Suppressor macrophage treated with lipopolysaccharide for 1 hour (primary cell): ENCODE measurements at regions not wholly inside any gene's neighbourhood (a gene's known extent, or its start where the extent isn't known, plus 50 kb on each side); places are given as distances from the start of the nearest gene placed in this dataset.
"Not testable (repeated sequence)": the region's sequence is repeated elsewhere in the genome, so short reads cannot be mapped to it uniquely, and the experiment has no call there.

Experiments
- DNase-seq, 3 donors: peaks; one replicate each; pipeline ENCODE4 v3.0.0-alpha.2; 2020 to 2022

DNA sequence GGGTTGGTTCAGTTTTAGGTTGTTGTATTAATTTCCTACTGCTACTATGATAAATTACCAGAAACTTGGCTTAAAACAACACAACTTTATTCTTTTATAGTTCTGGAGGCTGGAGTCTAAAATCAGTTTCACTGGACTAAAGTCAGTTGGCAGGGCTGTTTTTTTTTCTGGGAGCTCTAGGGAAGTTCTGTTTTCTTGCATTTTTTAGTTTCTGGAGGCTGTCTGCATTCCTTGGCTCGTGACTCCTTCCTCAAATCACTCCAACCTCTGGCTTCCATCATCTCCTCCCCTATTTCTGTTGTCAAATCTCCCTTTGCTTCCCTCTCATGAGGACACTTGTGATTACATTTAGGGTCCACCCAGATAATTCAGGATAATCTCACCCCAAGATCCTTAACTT, 51.3 kb upstream of the SUB1 start:
- DNase-seq: no peak

GRCh38 chr5:32531885-32532520, 53.4 kb upstream of the SUB1 start:
- peak; percentile 35 to 53 (median 46) for DNase-seq

- not testable (repeated sequence) for DNase-seq
These were observed 58.0 kb upstream of the SUB1 start for GRCh38 chr5:32527321-32527720.

DNA sequence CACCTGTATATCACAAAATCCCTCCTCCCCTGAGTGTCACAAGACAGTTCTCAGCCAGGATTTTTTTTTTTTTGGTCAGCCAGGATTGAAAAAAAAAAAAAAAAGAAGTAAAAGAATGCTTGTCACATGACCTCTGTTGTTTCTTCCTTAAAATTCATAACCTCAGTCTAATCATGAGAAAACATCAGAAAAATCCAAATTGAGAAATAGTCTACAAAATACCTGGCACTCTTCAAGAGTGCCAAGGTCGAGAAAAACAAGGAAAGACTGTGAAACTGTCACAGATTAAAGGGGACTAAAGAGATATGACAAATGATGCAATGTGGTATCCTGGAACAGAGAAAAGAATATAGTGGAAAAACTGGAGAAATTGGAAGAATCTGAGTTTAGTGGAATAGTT, 58.5 kb upstream of the SUB1 start:
- peak in 2 of 3 donors; percentile 51 for DNase-seq

DNA sequence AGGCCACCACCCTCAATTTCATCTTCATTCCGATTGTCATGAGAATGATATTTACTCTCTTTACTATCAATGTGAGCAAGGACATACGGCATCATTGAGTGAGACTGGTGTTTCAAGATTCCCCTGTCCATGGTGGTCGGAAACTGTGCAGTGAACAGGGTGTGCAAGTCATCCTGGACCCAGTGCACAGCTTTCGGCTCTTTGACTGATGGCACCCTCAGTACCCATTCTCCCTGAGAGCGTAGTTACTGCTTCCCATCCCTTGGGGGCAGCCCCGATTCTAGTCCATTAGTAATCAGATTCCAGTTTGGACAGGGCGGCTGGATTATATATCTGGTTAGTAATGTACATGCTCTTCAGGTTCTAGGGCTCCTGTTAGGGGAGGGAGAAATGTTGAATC, 61.7 kb upstream of the SUB1 start:
- peak in 2 of 3 donors; percentile 33 to 49 for DNase-seq

DNA sequence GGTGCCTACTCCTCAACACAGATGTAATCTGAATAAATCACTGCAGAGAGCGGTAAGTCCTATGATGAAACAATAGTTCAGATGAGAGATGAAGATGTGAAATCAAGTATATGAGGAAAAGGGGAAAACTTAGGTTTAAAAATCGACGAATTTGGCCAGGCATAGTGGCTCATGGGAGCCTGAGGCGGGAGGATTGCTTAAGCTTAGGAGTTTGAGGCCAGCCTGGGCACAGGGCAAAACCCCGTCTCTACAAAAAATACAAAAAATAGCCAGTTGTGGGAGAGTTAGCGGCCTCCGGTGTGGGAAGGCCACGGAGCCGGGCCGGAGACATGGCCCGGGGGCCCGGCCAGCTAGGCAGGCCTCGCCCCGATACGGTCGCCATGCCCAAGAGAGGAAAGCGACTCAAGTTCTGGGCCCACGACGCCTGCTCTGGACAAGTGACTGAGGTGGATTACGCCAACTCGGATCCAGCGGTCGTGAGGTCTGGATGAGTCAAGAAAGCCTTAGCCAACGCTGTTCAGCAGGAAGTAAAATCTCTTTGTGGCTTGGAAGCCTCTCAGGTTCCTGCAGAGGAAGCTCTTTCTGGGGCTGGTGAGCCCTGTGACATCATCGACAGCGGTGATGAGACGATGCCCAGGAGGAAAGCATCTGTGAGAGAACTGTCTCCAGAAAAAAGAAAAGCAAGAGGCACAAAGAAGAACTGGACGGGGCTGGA, 62.8 kb upstream of the SUB1 start:
- DNase-seq: peak; percentile 92 to 95 (median 95)

DNA sequence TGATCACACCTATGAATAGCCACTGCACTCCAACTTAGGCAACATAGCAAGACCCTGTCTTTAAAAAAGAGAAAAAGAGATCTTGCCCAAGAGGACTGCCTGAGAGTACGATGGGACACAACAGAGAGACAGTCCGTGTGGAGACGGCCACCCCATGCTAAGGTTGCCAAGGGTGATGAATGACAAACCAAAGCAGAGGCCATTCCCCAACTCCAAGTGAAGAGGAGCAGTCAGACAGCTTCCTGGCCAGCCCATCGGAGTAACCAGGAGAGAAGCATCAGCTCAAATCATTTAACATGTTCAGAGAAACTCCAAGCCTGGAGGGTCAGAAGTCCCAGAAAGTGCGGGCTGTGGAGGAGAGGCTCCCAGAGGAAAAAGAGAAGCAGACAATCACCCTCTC, 63.9 kb upstream of the SUB1 start:
- DNase-seq: no peak

DNA sequence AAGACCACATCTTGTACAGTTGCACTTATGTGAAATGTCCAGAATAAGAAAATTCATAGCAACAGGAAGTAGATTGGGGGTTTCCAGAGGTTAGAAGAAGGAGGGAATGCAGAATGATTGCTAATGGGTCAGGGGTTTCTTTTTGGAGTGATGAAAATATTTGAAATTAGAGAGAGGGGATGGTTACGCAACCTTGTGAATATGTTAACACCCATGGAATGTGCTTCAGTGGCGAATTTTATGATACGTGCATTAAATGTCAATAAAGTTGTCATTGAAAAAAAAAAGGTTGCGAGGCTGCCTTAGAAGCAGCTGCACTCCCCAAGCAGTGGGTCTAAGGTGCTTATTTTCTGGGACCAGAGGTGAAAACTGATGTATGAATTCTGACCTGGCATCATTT, 64.4 kb upstream of the SUB1 start:
- DNase-seq: peak in 1 of 3 donors; percentile 30

DNA sequence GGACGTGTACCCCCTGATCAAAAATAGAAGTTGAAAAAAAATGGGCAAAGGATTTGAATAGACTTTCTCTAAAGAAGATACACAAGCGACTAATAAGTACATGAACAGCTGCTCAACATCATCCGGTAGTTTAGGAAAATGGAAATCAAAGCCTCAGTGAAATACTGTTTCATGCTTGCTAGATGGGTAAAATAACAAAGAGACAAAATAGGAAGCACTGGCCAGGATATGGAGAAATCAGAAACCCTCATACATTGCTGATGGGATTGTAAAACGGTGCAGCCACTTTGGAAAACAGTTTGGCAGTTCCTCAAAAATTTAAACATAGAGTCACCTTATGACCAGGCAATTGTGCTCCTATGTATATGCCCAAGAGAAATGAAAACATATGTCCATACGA, 65.0 kb upstream of the SUB1 start:
- DNase-seq: peak in 1 of 3 donors; percentile 41

- no peak for DNase-seq
These were observed 65.8 kb upstream of the SUB1 start for GRCh38 chr5:32519508-32519907.

- peak in 1 of 3 donors; percentile 34 for DNase-seq
These were observed 70.3 kb upstream of the ZFR start for GRCh38 chr5:32514806-32515205.

- no peak for DNase-seq
These were observed 68.4 kb upstream of the ZFR start for GRCh38 chr5:32512926-32513325.

DNA sequence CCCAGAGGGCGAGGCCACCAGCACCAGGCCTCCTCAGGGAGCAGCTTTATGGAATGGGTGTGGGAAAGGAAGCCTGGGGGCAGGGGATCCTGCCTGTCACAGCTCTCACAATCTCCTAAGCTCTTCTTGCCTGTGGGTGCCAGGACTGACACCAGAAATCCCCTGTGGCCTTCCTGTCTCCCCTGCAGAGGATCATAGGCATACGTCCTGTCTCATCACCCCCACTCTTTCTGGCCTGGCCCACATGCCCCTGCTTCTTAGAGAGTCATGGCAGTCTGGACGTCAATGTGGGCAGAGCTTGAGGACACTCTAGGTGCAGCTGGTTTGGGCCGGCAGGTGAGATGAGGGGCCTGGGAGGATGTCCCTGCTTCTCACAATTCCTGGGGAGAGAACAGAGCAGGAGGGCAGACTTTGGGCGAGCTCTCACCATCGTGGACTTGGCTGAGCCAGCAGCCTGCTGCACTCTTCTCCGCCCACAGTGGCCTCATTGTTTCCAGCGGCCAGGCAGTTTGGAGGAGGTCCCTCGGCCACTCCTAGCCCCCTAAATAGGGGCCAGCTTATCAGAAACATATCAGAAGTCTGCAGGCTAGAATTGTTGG, 67.3 kb upstream of the ZFR start:
- DNase-seq: no peak

DNA sequence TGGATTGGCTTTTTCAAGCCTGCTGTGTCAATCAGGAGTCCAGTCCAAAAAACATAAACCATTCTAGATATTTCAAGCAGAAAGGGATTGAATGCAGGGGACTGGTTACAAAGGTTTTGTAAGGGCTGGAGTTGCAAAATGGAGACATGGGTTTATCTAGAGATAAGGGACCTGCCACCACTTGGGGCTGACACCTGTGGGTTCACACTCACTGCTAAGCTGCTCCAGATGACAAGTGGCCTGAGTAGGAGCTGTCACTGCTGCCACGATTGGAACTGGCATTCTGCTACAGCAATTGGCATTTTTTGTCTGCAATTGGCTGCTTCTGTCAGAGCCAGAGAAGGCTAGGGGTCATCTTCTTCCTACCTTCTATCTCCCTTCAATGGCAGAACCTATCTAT, 66.3 kb upstream of the ZFR start:
- no peak for DNase-seq

- DNase-seq: peak; percentile 58 to 72 (median 70)
These were observed 64.6 kb upstream of the ZFR start for GRCh38 chr5:32508806-32509805.

GRCh38 chr5:32507738-32508434, 63.3 kb upstream of the ZFR start:
- peak in 2 of 3 donors; percentile 34 to 49 for DNase-seq

DNA sequence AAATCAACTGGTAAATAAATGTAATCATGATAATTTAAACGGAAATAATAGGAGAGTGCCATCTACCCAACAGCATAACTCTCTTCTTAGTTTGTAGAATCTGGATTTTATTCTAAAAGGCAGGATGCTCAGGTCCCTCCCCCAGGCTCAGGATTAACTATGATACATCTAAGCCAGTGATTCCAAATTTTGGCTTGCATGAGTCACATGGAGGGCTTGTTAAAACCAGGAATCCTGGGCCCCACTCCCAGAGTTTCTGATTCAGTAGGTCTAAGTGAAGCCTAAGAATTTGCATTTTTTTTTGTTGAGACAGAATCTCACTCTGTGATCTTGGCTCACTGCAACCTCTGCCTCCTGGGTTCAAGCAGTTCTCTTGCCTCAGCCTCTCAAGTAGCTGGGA, 62.3 kb upstream of the ZFR start:
- no peak for DNase-seq

DNA sequence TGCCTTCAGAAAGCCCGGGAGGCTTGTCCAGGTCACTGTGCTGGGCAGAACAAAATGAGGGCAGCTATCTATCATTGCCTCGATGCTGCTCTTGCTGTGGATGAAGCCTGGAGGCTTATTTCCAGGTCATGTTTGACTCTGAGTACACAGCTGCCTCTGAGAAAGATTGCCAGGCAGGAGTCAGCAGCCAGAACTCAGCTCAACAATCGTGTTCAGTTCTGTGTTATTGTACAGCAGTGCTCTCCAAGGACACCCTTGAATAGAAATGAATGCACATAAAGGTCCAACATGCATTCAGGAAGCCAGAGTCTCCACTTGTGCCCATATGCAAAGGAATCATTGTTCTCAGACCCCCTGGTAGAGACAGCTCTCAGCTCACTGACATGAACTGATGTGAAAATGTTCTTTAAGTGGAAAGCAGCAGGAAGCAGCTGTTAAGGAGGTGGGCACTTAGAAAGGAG, 61.7 kb upstream of the ZFR start:
- DNase-seq: no peak

DNA sequence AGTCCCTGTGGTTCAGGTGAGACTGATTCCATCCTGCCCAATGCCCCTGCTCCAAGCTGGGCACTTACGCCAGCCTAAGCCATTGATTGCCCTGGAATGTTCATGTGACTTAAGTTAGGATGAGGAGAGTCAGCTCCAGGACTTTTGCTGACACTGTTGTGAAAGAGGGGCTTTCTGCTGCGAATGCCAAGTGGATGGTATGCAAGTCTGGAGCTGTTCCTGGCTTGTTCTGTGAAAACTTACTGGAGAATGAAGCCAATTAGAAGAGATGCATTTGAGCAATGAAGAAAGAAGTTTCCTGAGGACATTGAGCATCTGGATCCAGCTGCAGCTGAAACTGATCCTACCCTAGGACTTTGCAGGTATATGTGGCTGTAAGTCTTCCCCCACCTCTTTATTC, 61.2 kb upstream of the ZFR start:
- DNase-seq: no peak

- no peak for DNase-seq
These were observed 60.6 kb upstream of the ZFR start for GRCh38 chr5:32504989-32505596.

GRCh38 chr5:32504329-32504988, 59.9 kb upstream of the ZFR start:
- no peak for DNase-seq
